Gastroesophageal sphincter (tissue), 3 donors: ENCODE measurements at regions not wholly inside any gene's neighbourhood (a gene's known extent, or its start where the extent isn't known, plus 50 kb on each side); places are given as distances from the start of the nearest gene placed in this dataset.

Experiments used
- CTCF ChIP-seq, 4 experiments: fragments of 200-600 bp in 2 of 4; fragments of 450-650 bp in 2 of 4; sonication (generic) in 1 of 4; IDR thresholded peaks; one replicate each; pipeline ENCODE4 v1.5.1; 2017 to 2019; ENCODE audit warnings: antibody characterized with exemption in 4 of 4, mild to moderate bottlenecking in 2 of 4, moderate library complexity in 2 of 4
- POLR2A ChIP-seq, 2 donors: fragments of 450-650 bp; IDR thresholded peaks; one replicate each; pipeline ENCODE4 v1.6.1; 2017; ENCODE audit warnings: antibody characterized with exemption in 2 of 2, mild to moderate bottlenecking in 2 of 2, moderate library complexity in 1 of 2

GRCh38 chr6:19102936-19103335, 715.8 kb downstream of the RNF144B start:
- TF ChIP-seq CTCF (IDR thresholded peaks at IDR 0.05), result no peak
- TF ChIP-seq POLR2A (IDR thresholded peaks at IDR 0.05), result no peak
